Endothelial cell (in vitro differentiated cells): ENCODE measurements at regions not wholly inside any gene's neighbourhood (a gene's known extent, or its start where the extent isn't known, plus 50 kb on each side); places are given as distances from the start of the nearest gene placed in this dataset.

ENCODE experiments used
- DNase-seq: peaks from one replicate; pipeline ENCODE4 v3.0.0; 2021; ENCODE audit warnings: low spot score
- H3K27ac Mint-ChIP-seq: one replicate; pipeline ENCODE4 v1.8.0; 2021; ENCODE audit warnings: mixed read lengths, inconsistent platforms; ENCODE audit not compliant: unreplicated experiment
- H3K27me3 Mint-ChIP-seq: one replicate; pipeline ENCODE4 v1.8.0; 2021; ENCODE audit warnings: mild to moderate bottlenecking, moderate library complexity, mixed read lengths, inconsistent platforms; ENCODE audit not compliant: unreplicated experiment
- H3K36me3 Mint-ChIP-seq: one replicate; pipeline ENCODE4 v1.8.0; 2021; ENCODE audit warnings: mild to moderate bottlenecking, low read depth, mixed read lengths, inconsistent platforms; ENCODE audit not compliant: unreplicated experiment
- H3K4me1 Mint-ChIP-seq: one replicate; pipeline ENCODE4 v1.8.0; 2021; ENCODE audit warnings: mild to moderate bottlenecking, mixed read lengths, inconsistent platforms; ENCODE audit not compliant: unreplicated experiment
- H3K4me3 Mint-ChIP-seq: one replicate; pipeline ENCODE4 v1.8.0; 2021; ENCODE audit warnings: mild to moderate bottlenecking, mixed read lengths, inconsistent platforms; ENCODE audit not compliant: unreplicated experiment
- H3K9me3 Mint-ChIP-seq: one replicate; pipeline ENCODE4 v1.8.0; 2021; ENCODE audit warnings: mixed read lengths, inconsistent platforms; ENCODE audit not compliant: unreplicated experiment
- CTCF ChIP-seq: fragments of 200-600 bp; sonication (generic); IDR thresholded peaks from one replicate; pipeline ENCODE4 v1.5.0; 2021; ENCODE audit warnings: antibody characterized with exemption; ENCODE audit not compliant: unreplicated experiment

GRCh38 chr13:44703371-44703770 lies 127.2 kb upstream of the TSC22D1 start:
- Mint-ChIP-seq H3K36me3 (no peaks in the 10 kb centered on the region), H3K4me3 (no peak overlapping the region), H3K9me3 (no peaks in the 10 kb centered on the region), H3K4me1 (peaks cover 14% of the 10 kb centered on the region), H3K27ac (no peak overlapping the region), H3K27me3 (no peaks in the 10 kb centered on the region)
- DNase-seq: no peak
- no peak for TF ChIP-seq CTCF

GRCh38 chr13:44698066-44698465 lies 121.9 kb upstream of the TSC22D1 start:
- Mint-ChIP-seq H3K36me3 (no peaks in the 10 kb centered on the region), H3K9me3 (no peaks in the 10 kb centered on the region), H3K4me3 (no peak overlapping the region), H3K27me3 (no peaks in the 10 kb centered on the region), H3K27ac (no peak overlapping the region), H3K4me1 (peaks cover 8% of the 10 kb centered on the region)
- no peak for TF ChIP-seq CTCF
- DNase-seq: no peak

GRCh38 chr13:44697058-44697457 lies 120.9 kb upstream of the TSC22D1 start:
- Mint-ChIP-seq H3K9me3 (no peaks in the 10 kb centered on the region), H3K27me3 (no peaks in the 10 kb centered on the region), H3K4me1 (peaks cover 8% of the 10 kb centered on the region), H3K27ac (no peak overlapping the region), H3K36me3 (no peaks in the 10 kb centered on the region), H3K4me3 (no peak overlapping the region)
- no peak for TF ChIP-seq CTCF
- no peak for DNase-seq

- no peaks in the 10 kb centered on the region for H3K36me3 Mint-ChIP-seq
- no peaks in the 10 kb centered on the region for H3K9me3 Mint-ChIP-seq
- peaks cover 8% of the 10 kb centered on the region for H3K4me1 Mint-ChIP-seq
- no peaks in the 10 kb centered on the region for H3K27me3 Mint-ChIP-seq
- DNase-seq: no peak
- no peak overlapping the region for H3K4me3 Mint-ChIP-seq
- no peak for TF ChIP-seq CTCF
- H3K27ac Mint-ChIP-seq: no peak overlapping the region
Observed at GRCh38 chr13:44695520-44695919, 119.4 kb upstream of the TSC22D1 start.

GRCh38 chr13:44694842-44695241 lies 118.7 kb upstream of the TSC22D1 start:
- no peak for TF ChIP-seq CTCF
- Mint-ChIP-seq H3K9me3 (no peaks in the 10 kb centered on the region), H3K27me3 (no peaks in the 10 kb centered on the region), H3K4me1 (peaks cover 8% of the 10 kb centered on the region), H3K36me3 (no peaks in the 10 kb centered on the region), H3K27ac (no peak overlapping the region), H3K4me3 (no peak overlapping the region)
- DNase-seq: no peak
